Stimulated activated CD4-positive, alpha-beta T cell treated with anti-CD3 and anti-CD28 coated beads, Interleukin-12 subunit alpha, Interleukin-12 subunit beta, amount 100 ng/mL, for 48 hours (primary cell): ENCODE measurements at regions not wholly inside any gene's neighbourhood (a gene's known extent, or its start where the extent isn't known, plus 50 kb on each side); places are given as distances from the start of the nearest gene placed in this dataset.
A peak's percentile ranks its signal among the peaks of the same experiment; 100 is the strongest.

Source experiments
- DNase-seq, 3 donors: peaks; one replicate each; pipeline ENCODE4 v3.0.0-alpha.2; 2020; ENCODE audit warnings: low read depth in 2 of 3, low spot score in 1 of 3

DNA sequence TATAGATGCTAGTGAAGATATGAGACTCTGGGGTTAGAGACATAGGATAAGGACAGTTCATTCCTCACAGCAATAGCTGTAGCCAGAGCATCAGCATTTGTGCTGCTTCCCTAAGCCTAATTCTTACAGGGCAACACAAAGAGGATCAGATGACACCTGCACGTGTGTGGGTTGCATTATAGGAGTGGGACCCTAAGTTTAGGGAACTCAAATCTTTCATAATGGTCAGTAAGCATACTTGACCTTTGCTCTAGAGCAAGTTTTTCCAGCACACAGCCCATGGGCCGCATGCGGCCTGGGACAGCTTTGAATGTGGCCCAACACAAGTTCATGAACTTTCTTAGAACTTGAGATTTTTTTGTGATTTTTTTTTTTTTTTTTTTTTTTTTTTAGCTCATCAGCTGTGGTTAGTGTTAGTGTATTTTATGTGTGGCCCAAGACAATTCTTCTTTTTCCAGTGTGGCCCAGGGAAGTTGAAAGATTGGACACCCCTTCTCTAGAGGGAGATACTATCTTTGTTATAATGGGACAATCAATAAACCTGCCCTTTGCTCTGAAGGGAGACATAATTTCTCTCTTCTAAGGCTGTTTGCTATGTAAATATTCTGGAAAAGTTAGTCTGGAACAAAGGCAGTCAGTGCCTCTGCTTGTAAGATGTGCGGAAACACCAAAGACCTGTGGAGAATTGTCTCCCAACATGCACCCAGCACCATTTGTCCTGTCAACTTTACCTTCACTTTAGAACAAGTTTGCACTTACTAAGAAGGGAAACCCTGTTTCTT is 650.2 kb downstream of the ZNF674 start:
- no peak for DNase-seq

DNA sequence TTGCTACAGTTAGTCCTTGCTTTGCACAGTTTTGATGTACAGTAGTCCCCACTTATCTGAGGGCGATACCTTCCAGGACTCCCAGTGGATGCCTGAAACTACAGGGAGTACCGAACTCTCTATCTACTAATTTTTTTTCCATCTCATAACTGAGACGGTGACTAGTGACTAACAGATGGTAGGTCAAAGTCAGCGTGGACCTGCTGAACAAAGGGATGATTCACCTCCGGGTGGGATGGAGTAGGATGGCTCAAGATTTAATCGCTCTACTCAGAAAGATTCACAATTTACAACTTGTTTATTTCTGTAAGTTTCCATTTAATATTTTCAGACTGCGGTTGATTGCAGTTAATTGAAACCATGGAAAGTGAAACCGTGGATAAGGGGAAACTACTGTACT is 655.8 kb downstream of the ZNF674 start:
- no peak for DNase-seq

- DNase-seq: no peak
Observed at GRCh38 chrX:45888518-45888917, 656.7 kb downstream of the ZNF674 start.

GRCh38 chrX:45885931-45886330 is 659.3 kb downstream of the ZNF674 start:
- no peak for DNase-seq

- no peak for DNase-seq
Observed at GRCh38 chrX:45879512-45879911, 665.7 kb downstream of the ZNF674 start.

- no peak for DNase-seq
Observed at GRCh38 chrX:45876206-45876605, 669.0 kb downstream of the ZNF674 start.

GRCh38 chrX:45873781-45874180 is 671.4 kb downstream of the ZNF674 start:
- DNase-seq: no peak

- DNase-seq: no peak
Observed at GRCh38 chrX:45872480-45872879, 671.8 kb upstream of the DIPK2B start.

- DNase-seq: no peak
Observed at GRCh38 chrX:45868425-45868824, 667.7 kb upstream of the DIPK2B start.

- no peak for DNase-seq
Observed at GRCh38 chrX:45862801-45863200, 662.1 kb upstream of the DIPK2B start.

GRCh38 chrX:45860450-45860849 is 659.8 kb upstream of the DIPK2B start:
- DNase-seq: no peak

DNA sequence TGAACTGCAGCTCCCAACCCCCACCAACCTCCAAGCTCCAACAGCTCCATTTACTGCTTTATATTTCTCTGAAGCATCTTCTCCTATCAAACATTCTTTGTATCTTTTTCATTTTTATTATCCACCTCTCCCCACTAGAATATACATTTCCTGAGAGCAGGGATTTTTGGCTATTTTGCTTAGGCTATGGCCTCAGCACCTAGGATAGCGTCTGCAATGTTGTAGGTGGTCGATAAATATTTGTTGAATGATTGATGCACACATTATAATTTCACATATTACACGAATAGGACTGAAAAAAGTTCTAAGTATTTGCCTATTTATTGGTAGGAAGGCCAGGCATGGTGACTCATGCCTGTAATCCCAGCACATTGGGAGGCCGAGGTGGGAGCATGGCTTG is 658.7 kb upstream of the DIPK2B start:
- no peak for DNase-seq

DNA sequence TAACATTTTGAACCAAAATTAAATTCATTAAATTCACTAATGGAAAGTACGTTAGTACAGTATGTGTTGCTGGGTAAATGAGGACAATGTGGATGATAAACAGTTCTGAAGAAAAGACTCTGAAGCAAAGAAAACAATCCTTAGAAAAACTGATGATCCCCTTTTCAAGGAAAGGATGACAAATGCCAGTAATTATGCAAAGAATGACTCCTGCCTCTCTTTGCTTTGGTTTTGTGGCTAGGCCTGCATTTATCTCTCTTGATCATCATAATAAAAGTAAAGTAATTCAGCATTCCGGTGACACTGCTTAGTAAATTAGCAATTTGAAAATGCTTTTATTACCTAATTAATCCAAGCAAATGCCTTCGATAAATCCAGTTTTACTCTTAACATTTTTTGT is 652.2 kb upstream of the DIPK2B start:
- no peak for DNase-seq

GRCh38 chrX:45851434-45851991 is 650.8 kb upstream of the DIPK2B start:
- peak in 2 of 3 donors; percentile 52 to 63 for DNase-seq

- peak in 1 of 3 donors; percentile 15 for DNase-seq
Observed at GRCh38 chrX:45850775-45851433, 650.2 kb upstream of the DIPK2B start.

GRCh38 chrX:45850197-45850774 is 649.6 kb upstream of the DIPK2B start:
- DNase-seq: no peak

DNA sequence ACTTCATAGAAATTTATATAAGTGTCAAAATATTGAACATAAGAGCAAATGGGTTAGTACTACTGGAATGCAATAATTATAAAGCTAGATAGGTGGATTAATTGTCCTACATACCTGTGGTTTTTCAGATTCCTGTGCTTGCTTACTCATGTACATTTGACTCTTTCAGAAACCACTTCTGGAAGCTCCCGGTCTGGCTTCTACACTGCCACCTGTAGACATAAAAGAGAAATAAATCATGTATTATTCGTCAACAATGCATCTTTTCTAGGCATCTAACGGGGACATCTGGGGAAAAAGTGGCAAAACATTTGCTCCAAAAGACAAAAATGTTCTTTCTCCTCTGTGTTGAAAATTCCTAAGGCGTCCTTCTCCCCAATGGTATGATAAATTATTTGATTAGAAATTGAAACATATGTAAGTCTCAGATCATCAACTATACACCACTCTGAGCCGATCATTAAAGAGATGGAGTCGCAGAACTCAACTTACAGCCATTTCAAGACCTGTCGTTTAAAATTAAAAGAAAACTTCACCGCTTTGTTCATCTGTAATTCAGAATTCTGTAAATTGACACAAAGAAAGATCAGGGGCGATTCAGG is 648.7 kb upstream of the DIPK2B start:
- no peak for DNase-seq

DNA sequence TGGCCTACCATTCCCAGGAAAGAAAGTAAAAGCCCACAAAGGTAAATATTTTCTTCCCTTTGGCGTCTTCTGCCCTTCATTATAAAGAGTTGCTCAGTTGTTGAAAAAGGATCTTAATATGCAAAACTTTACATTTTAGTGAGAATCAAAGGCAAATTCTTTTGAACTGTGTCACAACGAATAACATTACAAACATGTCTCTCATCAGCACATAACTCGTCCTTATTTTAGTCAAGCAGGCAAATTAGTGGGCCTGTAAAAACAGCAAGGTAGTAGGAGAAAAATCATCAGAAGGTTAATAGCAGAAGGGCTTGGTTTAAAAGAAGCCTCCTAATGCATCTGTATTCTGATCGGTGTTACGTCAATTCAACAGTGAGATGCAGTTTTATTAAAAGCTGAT is 647.3 kb upstream of the DIPK2B start:
- DNase-seq: no peak

GRCh38 chrX:45846328-45846727 is 645.7 kb upstream of the DIPK2B start:
- no peak for DNase-seq

DNA sequence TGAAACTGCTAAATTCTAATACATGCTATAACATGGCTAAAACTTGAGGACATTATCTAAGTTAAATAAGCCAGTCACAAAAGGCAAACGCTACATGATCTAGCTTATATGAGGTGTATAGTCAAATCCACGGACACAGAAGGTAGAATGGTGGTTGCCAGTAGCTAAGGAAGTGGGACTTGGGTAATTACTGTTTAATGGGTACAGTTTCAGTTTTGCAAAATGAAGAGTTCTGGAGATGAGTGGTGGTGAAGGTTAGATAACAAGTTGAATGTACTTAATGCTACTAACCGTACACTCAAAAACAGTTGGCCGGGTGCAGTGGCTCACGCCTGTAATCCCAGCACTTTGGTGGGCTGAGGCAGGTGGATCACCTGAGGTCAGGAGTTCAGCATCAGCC is 644.5 kb upstream of the DIPK2B start:
- DNase-seq: no peak

DNA sequence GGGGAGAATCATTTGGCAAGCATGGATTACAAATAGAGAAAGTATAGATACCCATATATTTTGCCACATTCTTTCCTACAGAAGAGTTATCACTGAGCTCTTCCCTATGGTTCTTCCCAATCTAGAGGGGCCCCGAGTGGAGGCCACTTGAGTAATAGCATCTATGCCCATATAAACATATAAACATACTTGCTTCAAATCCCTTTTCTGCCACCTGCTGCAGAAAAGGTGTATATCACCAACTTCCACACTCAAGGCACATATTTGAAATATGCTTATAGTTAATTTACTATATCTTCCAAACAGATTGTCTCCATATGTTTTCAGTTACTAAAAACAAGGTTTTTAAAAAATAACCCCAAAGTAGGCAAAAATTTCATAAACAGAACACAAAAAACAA is 642.8 kb upstream of the DIPK2B start:
- no peak for DNase-seq

DNA sequence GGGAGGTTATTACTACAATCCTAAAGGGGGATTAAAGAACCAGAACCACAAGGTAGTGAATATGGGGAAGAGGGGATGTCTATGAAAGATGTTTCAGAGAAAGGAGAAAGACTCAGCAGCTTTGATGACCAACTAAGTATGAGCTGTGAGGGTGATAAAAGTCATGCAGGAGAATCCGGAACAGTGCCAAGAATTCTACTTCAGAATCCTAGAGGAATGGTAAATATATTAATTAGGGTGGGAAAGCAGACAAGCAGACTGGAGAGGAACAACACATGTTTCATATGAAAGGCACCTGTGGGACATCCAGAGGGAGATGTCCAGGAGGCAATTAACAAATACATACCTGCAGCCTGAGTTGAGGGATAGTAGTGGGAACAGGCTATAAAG is 642.2 kb upstream of the DIPK2B start:
- no peak for DNase-seq
